Activated gamma-delta T cell (primary cell): ENCODE measurements at regions not wholly inside any gene's neighbourhood (a gene's known extent, or its start where the extent isn't known, plus 50 kb on each side); places are given as distances from the start of the nearest gene placed in this dataset.

ENCODE experiments used
- DNase-seq: peaks from one replicate; lab custom pipeline; 2025; lab: John Stamatoyannopoulos, UW

DNA sequence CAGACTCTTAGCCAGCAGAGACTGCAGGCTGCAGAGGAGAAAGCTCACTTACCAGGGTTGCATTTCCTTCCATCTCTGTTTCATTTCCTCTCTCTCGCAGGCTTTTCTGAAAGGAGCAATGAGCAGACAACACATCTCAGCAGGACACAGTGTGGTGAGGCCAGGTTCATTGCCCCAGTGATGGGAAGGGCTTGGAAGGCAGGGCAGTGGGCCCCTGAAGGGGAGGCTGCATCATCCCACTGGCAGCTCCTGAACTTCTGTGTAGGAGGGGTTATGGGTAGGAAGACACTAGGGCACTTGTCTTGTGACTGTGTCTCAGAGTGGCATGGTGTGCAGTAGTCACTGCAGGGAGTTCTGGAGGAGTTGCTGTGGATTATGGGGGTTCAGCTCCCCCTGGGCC, 246.8 kb downstream of the QKI start:
- DNase-seq: no peak

DNA sequence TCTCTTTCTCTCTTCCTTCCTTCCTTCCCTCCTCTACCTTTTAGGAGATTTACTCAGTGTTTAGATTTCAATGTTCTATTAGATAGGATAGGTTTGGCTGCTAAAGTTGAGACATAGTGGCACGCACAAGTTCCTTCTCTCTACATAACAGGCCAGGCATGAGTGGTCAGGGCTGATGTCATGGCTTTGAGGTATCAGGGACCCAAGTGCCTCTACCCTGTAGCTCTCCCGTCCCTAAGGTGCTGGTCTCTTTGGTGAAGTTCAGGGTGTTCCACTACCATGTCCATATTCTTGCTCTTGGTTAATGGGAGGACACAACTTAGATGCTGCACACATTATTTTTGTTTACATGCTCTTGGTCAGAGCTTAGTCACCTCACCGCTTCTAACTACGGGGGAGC, 245.3 kb downstream of the QKI start:
- no peak for DNase-seq

GRCh38 chr6:163655217-163656121, 241.0 kb downstream of the QKI start:
- no peak for DNase-seq

GRCh38 chr6:163651915-163652668, 237.6 kb downstream of the QKI start:
- no peak for DNase-seq

DNA sequence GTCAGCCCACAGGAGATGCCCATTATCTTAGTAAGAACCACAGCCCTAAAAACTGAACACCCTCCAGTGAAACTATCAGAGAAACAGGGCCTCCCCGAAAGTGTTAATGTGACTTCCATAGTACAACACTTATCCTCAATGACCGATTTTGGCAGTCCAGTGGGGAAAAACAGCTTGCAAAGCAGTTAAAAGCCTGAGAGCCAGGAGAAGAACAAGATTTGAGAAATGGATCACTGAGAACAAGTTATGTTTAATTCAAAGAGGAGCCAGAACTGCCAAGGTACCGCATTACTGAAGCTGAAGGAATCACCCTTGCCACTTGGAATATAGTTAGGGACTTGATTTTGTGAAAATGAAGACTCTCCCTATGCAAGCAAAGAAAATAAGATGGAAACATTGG, 236.9 kb downstream of the QKI start:
- no peak for DNase-seq

- DNase-seq: no peak
These were observed 234.3 kb downstream of the QKI start for GRCh38 chr6:163648868-163649267.

- DNase-seq: no peak
These were observed 233.1 kb downstream of the QKI start for GRCh38 chr6:163647624-163648023.

GRCh38 chr6:163646866-163647265, 232.3 kb downstream of the QKI start:
- DNase-seq: no peak

DNA sequence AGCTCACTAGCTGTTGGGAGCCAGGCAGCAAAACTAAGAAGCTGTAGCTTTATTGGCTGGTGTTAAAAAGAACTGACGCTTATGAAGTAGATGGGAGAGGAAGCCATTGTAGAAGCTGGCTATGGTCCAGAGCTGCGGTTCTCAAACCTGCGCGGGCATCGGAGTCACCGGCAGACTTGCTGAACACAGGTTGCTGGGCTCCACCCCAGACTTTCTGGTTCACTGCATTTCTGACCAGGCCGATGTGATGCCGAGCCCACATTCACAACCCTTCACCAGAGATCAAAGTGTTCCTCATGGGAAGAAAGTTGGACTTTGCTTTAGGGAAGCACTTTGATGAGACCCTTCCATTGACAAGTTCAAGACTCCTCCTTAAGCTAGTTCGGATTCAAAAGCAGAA, 231.6 kb downstream of the QKI start:
- no peak for DNase-seq

DNA sequence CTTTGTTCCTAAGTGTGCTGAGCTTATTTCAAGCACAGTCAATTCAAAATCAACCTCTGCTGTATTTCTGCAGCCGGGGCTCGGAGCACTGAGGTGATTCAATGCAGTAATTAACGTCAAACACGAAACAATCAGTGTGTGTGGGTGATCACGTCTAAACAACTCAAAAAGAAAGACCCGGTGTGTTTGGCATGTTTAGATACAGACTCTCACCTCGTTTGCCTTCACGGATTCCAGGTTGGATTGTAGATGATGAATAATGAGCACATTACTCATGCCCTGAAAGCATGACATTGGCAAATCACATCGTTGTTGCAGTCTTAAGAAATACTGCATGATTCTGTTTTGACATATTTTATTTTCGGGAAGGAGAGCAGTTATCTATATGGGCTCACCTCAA, 231.0 kb downstream of the QKI start:
- no peak for DNase-seq

- DNase-seq: no peak
These were observed 229.3 kb downstream of the QKI start for GRCh38 chr6:163643866-163644265.

GRCh38 chr6:163641706-163642105, 227.2 kb downstream of the QKI start:
- no peak for DNase-seq

DNA sequence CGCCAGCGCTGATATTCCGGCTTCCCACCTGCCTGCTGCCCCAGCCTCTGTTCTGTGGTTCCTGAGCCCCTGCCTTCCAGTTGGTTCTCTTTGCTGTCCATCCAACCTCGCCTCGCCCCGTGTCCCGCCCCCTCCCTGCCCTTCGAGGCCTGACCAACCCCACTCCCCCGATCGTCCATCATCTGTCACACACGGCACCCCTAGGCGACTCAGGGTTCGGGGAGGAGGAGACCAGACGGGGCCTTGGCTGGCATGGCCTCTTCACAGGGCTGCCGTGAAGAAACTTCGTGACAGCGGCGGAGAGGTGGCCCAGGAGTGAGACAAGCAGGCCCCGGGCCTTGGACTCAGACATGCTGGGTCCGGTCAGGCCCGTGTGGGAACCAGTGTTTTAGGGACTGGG, 226.1 kb downstream of the QKI start:
- DNase-seq: no peak

- DNase-seq: no peak
These were observed 223.0 kb downstream of the QKI start for GRCh38 chr6:163637524-163637923.

DNA sequence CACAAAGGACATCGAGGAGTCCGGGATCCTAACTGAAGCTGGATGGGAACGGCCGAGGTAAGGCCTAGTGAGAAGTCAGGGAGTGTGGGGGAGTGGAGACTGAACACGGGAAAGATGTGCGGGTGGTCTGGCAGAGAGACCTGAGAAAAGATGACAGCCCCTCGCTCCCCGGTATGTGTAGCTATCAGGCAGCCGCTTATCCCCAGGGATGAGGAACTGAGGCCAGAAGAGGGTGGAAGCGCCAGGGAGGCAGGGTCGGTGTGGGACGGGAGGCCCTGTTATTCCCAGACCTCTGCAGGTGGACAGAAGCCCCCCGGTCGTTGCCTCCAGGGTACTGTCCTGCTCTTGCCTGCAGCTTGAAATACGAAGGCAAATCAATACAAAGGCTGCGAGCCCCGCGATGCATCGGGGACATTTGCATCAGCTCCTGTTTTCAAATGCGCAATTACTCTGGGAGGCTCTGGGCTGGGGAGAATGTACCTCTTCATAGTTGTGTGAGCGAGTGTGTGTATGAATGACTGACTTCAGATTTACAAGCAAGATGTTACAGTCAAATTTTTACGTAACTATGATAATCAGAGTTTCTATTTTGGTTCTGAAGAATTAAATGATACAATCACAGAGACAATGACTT, 221.3 kb downstream of the QKI start:
- DNase-seq: no peak

DNA sequence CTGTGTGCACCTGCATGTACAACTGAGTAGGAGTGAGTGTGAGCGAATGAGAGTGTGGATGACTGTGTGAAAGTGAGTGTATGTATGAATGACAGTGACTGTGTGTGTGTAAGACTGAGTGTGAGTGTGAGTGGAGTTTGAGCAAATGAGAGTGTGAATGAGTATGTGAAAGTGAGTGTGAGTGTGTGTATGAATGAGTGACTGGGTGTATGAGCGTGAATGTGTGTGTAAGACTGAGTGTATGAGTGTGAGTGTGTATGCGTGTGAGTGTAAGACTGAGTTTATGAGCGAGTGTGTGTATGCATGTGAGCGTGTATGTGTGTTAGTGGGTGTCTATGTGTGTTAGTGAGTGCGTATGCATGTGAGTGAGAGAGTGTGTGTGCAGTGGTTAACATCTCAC, 220.8 kb downstream of the QKI start:
- DNase-seq: no peak

GRCh38 chr6:163634211-163635171, 220.0 kb downstream of the QKI start:
- DNase-seq: no peak

GRCh38 chr6:163630991-163631390, 216.5 kb downstream of the QKI start:
- no peak for DNase-seq

DNA sequence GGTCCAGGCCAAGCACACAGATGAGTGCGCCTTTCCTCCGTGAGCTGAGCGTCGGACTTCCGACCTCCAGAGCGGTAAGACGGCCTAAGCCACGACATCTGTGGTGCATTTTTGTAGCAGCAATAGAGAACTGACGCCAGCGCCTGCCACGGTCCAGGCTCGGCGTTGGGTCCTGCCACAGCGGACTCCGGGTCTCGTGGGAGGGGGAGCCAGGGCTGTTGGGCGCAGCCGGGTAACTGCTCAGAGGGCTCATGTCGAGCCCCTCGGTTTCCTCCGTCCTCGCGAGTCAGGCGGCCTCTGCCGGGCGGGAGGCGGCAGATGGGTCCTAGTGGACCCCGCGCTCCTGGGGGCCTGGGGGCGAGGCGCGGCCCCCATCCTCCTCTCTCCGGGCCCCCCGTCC, 216.1 kb downstream of the QKI start:
- DNase-seq: no peak

DNA sequence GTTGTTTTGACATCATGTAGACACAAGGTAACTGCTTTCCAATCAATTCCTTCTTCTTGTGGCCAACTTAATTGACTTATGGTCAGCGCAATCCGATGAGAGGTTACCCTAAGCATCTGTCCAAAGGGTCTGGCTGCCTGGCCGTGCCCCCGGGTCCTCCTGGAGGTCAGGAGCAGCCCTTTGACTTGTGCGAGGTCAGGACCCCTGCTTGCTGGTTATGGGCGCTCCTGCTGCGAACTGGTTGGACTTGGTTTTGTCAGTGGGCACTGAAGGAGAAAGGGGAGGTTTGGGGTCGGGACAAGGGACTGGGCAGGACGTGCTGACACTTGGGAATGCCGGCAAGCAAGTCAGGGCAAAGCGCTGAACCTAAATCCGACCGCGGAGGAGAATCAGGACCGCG, 215.6 kb downstream of the QKI start:
- no peak for DNase-seq
